Esophagus squamous epithelium (tissue), 4 donors: ENCODE measurements at regions not wholly inside any gene's neighbourhood (a gene's known extent, or its start where the extent isn't known, plus 50 kb on each side); places are given as distances from the start of the nearest gene placed in this dataset.

Experiments used
- CTCF ChIP-seq, 6 experiments: fragments of 450-650 bp in 4 of 6; fragments of 200-600 bp in 2 of 6; sonication (generic) in 2 of 6; IDR thresholded peaks; one replicate each; pipeline ENCODE4 v1.5.1; 2016 to 2019; ENCODE audit warnings: antibody characterized with exemption in 6 of 6, mild to moderate bottlenecking in 4 of 6, moderate library complexity in 4 of 6
- POLR2A ChIP-seq, 4 donors: fragments of 450-650 bp; IDR thresholded peaks; one replicate each; pipeline ENCODE4 v1.6.1; 2017; ENCODE audit warnings: antibody characterized with exemption in 4 of 4, mild to moderate bottlenecking in 4 of 4, moderate library complexity in 3 of 4

GRCh38 chr18:51346404-51346803, 148.9 kb upstream of the MEX3C start:
- TF ChIP-seq CTCF (IDR thresholded peaks at IDR 0.05): no peak
- TF ChIP-seq POLR2A (IDR thresholded peaks at IDR 0.05): no peak
